HuH-7 (cell line): ENCODE measurements at regions not wholly inside any gene's neighbourhood (a gene's known extent, or its start where the extent isn't known, plus 50 kb on each side); places are given as distances from the start of the nearest gene placed in this dataset.

Experiments
- DNase-seq: peaks from one replicate; pipeline ENCODE4 v3.0.0; 2011; ENCODE audit warnings: low spot score

DNA sequence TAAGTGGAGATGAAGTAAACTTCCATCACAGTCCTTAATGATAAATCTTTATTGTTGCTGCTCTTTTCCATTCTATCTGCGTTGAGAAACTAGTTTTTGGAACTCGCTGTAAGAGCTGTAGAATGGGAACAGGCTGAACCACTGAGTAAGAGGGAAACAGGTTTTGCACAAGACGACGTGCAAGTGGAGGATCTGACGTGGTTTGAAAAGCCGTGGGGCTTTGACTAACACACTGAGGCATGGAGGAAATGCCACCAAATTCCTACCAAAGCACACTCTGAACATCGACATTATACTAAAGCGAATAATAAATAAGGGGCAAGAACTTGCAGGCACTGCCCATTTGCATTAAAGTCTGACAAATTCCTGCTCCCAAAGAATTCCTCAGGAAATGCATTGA, 160.6 kb downstream of the KLF6 start:
- no peak for DNase-seq

DNA sequence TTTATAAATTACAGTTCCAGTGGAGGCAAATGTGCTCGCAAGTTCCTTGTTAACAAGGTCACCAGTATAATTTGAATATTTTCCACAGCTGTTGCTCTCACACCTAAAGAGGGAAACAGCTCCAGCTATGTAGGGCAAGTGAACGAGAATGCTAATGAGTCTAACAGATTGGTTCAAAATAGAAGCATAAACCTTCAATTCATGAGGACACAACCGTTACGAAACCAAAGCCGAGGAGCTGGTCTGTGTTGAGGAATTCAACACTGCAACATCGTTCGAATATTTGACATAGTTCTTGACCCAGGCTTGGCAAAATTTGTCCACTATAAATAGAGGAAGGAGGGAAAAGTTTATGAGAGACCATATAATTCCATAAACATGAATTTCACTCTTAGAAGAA, 161.3 kb downstream of the KLF6 start:
- no peak for DNase-seq

DNA sequence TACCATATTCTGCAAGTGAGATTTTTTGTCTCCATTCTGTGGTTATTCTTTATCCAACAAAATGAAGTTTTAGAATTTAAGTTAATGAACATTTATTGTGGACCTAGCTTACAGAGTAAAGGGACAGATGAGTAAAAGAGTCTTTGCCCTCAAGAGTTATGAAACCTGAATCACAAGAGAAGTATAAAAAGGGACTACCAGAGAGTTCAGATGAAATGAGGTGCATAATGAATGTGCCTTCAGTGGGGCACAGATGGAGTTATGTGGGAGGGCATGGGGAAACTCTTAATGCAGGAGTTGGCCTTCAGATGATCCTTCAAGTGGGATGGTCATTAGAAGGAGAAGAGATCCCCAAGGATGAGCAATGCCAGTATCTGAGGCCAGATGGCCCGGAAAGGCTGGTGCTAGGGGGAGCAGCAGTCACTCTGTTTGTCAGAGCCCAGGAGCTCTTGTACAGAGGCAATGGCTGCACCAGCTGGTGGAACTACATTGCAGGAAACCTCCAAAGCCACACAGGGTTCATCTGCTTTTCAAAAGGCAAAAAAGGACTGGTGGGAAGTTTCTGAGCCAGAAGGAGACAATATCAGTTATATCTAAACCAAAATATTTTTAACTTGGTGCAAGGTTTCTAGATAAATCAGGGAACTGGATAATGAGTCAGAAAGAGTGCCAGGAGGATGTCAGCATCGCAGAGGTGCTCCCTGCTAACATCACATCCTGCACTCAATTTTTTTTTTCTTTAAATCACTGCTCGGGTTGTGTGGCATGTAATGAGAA, 162.0 kb downstream of the KLF6 start:
- no peak for DNase-seq

DNA sequence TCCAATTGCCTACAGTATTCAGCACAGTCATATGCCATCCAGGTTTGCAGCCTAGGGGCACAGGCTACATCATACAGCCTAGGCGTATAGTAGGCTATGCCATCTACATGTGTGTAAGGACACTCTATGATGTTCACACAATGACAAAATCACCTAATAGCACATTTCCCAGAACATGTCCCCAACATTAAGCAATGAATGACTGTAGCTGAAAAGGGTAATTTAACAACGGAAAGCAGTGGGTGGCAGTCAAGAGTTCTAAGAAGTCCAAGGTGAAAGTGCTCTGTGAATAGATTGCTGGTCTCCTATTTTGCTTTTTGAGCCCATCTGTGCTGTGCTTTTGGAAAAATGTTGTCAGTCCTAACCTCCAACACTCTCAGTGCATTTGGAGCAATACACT, 162.6 kb downstream of the KLF6 start:
- DNase-seq: no peak

DNA sequence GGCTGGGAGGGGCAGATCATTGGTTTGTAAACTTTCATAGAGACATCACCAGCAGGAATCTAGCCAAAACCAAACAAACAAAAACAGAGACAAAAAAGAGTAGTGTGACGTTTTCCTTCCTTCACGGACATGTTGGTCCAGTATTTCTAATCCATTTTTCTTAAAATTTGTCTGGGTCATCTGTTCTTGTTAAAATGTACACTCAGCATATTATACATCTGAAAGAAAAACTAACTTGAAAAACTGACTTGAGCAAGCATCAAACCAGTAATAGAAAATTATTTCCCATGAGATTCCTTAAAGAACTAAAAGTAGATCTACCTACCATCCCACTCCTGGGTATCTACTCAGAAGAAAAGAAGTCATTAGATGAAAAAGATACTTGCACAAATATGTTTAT, 164.2 kb downstream of the KLF6 start:
- no peak for DNase-seq

DNA sequence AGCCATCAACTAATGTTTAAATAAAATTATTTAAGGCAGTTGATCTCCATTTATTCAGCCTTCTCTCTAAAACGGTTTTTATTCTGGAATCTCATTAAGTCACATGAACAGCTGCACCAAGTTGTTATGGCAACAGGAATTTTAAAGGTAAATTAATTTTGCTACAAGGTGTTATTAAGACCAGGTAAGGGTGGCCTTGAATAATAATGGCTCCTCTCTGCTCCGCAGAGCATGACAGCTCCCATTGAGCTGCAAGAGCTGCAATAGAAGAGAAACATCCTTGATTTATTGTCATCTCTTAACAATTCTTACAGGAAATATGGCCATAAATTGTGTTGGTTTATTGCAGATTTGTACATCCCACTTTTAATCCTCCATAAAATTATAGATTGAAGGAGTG, 165.8 kb downstream of the KLF6 start:
- no peak for DNase-seq

DNA sequence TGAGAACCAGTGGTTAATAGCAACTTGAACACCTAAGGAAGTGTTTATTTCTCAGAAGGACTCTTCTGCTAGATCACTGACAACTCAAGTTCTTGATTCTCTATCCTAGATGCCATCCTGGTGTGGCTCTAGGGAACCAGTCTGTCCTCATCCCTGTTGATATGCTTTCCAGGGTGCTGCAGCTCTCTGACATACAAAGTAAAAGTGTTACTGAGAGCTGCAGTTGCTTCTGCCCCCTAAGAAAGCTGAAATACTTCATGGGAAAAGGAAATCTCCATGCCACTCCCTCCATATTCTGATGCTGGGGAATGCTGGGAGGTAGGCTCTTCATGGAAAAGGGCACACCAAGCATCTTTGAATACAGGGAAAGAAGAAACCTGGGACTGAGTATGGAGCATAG, 168.1 kb downstream of the KLF6 start:
- DNase-seq: no peak

DNA sequence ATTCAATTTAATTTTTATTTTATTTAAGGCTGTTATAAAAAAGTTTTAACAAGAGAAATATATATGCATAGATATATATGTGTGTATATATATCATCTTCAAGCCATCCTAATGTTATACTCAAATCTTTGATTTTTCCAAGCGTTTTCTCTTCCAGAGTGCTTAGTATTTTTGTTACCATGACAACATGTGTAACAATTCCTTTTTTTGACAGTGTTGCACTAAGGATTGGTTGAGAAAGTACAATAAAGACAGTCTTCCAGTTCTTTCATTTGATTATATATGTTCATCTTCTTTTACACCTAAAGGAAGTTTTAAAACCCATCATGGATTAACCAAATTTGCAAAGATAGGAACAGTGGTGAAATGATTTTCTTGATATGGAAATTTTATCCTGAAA, 171.7 kb downstream of the KLF6 start:
- no peak for DNase-seq

DNA sequence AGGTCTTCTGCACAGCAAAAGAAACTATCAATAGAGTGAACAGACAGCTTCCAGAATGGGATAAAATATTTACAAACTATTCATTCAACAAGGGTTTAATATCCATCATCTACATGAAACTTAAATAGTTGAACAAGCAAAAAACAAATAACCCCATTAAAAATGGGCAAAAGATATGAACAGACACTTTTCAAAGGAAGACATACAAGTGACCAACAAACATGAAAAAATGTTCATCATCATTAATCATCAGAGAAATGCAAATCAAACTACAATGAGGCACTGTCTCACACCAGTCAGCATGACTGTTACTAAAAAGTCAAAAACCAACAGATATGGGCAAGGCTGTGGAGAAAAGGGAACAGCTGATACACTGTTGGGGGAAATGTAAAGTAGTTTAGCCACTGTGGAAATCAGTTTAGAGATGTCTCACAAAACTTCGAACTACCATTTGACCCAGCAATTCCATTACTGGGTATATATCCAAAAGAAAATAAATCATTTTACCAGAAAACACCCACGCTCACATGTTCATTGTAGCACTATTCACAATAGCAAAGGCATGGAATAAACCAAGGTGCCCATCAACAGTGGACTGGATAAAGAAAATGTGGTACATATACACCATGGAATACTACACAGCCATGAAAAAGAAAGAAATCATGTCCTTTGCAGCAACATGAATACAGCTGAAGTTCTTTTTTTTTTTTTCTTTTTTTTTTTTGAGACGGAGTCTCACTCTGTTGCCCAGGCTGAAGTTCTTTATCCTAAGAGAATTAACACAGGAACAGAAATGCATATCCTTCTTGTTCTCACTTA, 172.6 kb downstream of the KLF6 start:
- DNase-seq: no peak

DNA sequence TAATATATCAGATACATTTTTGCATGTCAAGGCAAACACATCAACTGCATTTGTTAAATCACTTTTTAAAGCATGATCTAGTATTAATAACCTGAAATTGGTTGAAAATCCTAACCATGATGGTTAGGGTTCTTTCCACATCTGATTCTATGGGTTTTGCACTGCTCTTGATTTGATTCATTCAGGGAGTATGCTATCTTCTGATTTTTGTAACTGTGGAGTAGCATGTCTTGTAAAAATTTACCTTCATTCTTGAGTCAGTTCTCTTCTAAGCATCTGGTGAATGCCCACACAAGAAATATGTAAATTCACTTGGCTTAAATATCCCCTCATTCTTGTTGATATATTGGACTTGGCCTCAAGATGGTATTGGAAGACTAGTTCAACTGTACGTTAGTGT, 178.7 kb downstream of the KLF6 start:
- DNase-seq: no peak

DNA sequence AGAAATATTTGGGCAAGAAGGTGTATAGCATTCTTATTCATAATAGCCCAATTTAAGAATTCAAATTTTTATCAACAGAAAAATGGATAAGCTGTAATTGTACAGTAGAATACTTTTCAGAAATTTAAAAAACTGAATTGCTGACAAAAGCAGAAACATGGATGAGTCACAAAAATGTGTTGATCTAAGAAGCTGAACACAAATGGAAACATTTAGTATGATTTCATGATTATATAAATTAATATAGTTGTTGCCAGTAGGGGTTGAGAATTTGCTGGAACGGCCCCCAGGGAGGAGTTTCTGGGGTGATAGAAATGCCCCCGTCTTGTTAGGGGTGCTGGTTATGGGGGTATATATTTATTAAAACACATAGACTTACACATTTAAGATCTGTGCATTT, 179.1 kb downstream of the KLF6 start:
- no peak for DNase-seq

DNA sequence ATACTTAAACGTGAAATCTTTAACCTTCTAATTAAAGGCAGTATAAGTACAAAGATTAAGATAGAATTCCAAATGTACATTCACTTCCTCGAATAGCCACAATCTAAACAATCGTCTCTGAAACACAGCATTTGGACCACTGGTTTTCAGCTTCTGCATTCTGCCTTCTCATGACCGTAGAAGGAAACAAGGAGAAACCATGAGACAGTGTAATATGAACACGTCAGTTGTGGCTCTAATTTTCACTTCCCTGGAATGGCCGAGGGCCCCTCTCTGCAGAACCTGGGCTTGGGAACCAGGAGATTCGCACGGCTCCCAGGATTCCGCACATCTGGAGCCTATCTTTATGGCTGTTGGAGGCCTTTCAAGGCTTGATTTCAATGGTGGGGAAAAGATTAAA, 189.3 kb downstream of the KLF6 start:
- DNase-seq: no peak

DNA sequence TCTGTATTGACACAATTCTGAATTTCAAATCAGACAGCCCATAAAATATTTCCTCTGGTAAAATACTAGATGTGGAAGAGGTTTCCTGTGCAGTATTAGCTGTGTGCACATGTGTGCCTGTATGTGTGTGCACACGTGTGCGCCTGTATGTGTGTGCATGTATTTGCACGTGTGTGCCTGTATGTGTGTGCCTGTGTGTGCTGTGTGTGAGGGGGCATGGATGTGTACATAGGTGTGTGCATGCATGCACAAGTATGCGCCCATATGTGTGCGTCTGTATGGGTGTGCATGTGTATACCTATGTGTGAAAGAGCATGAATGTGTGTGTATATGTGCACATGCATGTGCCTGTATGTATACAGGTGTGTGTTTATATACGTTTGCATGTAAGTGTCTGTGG, 191.4 kb downstream of the KLF6 start:
- no peak for DNase-seq

DNA sequence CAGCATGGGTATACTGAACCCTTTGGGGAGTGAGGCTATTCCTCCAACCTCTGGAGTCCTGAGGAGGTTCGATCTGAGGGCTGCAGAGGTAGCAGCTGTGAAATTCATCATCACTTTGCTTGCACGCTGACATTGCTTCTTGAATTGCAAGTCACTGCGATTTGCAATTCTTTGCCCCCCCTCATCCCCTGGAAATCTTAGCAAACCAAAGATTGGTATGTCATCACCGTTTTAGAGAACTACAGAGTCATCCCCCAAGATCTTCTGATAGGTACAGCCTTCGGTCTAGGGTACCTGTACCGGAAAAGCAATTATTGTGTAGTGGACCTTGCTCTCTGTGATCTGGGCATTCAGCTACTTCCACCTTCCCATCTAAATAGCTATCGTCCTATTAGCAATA, 192.6 kb downstream of the KLF6 start:
- DNase-seq: no peak

DNA sequence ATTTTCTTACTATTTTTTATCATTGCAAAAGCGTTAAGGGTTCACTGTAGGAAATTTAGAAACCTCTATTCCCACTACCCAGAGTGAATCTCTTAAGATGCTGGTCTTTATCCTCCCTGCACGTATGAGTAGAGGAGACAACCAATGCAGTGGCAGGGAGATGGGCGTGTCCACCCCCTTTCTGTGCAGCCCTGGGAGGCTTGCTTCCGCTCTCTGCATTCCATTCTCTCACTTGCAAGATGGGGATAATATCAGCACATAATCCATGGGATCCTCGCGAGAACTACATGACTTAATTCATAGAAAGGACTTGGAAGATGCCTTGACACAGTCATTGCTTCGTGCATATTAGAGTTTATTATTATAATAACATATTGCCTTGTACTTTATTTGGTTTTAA, 196.2 kb downstream of the KLF6 start:
- no peak for DNase-seq

DNA sequence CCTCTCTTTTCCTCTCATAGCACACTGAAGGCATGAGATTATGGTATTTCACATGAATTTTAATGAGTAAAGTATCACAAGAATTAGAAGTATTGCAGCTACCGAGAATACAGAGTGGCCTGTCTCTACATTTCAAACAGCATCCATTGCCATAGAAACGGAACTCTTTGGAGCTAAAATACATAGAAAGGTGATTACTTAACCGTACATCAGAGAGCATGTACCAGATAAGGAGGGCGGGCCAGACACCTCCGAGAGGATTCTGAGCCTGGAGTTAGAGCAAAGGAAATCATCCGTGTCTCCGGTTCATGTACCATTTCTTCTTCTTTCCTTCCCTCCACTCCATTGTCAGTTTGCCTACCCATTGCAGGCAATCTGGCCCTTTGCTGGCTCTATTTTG, 196.7 kb downstream of the KLF6 start:
- DNase-seq: no peak

DNA sequence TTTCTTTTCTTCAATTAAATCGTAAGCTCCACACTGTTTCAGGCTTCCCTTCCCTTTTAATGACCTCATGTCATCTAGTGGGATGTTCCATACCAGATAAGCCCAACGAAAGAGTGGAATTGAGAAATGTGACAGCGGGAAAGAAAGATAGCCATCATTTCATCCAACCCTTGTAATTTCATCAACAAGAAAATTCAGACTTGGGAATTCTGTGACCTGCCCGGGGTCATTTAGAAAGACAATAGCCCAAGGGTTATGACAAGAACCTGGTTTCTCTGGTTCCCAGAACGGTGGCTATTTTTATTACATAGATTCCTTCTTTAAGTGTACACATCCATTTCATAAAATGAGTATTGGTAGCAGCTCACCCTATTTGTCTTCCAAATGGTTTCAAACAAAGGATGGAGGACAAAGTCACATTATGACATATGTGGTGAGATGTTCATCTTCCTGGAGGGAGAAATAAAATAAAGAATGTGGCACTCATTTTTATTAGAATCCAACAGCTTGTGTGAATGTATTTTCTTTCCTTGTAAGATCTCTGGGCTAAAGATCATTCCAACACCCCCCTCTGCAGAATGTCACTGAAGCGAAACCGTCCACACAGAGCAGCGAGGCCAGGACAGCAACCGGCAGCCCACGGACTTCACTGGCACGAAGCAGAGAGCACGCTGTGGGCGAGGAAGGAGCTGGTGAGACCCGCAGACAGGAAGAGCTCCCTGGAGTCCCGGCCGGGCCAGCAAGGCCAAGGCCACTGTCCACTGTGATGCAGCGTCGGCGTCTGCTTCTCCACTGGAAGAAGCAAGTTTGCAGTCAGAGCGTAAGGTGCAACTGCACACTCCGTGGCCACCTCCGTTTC, 199.9 kb downstream of the KLF6 start:
- no peak for DNase-seq

DNA sequence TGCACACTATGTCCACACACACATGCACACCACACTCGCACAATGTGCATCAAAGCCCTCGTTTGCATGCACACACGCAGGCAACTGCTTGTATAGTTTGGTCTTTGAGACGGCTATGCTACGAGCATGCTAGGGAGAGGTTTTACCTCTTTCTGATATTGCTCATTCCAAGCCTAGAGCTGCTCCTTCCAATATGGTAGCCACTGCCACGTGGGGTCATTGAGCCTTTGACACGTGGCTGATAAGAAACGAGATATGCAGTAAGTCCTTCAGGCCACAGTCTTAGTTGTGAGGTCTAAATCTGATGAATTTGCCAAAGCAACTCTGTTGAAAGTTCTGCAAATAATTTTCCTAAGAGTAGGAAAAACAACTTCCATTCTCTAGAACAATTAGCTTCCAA, 204.4 kb downstream of the KLF6 start:
- no peak for DNase-seq

DNA sequence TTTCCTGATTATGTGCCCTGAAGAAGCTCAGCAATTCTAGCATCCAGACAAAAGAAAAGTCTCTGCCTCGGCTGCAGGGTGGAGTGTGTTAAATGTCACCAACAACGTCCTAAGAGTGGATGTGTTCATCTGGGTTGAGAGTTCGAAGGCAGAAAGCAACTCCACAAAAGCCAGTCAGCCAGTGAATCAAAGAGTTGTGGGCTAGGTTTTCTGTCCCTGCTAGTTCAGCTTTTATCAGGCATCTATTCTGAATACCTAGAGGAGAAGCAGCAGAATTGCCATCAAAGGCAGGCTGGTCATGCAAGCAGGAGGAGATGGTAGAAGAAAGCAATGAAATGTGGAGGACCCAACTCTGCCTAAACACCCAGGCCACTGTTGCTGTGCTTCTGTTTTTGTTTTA, 205.2 kb downstream of the KLF6 start:
- DNase-seq: no peak

DNA sequence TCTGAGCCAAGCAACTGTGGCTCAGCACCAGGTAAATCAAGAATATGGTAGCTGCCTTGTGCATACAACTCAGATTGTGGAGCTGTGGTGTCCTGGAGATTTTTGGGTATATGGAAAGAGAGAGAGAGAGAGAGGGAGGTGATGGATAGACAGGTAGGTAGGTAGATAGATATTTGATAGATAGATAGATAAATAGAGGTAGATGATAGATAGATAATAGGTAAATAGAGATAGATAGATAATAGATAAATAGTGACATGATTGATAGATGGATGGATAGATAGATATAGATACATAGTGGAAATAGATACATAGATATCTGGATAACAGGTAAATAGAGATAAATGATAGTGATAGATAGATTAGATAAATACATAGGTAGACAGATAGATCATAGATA, 206.3 kb downstream of the KLF6 start:
- DNase-seq: no peak

DNA sequence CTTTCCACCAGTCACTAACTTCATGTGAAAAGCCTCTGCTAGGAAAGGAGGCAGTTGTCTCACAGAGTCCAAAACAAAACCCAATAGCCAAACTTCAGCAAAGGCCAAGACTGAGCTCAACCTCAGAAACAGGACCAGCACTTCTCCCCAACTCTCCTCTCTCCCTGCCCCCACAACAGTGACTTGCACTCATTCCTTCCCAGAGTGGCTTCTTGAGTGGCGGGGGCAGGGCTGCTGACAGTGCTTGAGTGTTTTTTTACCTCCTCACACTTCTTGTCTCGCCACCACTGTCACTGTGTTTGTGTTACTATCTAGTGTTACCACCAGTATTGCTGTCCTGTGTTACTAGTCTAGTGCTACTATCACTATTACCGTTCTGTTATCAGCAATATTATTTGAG, 206.8 kb downstream of the KLF6 start:
- DNase-seq: no peak

DNA sequence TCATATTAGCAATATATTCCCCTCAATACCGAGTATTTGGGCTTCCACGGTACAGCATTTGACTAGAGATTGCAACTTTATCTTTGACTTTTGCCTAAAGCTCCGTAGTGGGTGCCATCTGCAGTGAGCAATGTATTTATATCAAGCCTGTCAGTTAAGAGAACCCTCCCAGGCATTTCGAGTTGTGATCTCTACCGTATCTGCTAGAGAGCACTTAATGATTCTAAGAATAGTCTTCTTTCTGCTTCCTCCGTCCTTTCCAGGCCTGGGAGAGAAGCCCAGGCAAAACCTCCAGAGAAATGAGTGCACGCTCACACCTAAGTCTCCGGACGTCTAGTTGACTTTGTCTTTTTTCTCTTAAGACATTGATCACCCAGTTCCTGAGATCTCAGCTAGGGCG, 210.6 kb downstream of the KLF6 start:
- no peak for DNase-seq

DNA sequence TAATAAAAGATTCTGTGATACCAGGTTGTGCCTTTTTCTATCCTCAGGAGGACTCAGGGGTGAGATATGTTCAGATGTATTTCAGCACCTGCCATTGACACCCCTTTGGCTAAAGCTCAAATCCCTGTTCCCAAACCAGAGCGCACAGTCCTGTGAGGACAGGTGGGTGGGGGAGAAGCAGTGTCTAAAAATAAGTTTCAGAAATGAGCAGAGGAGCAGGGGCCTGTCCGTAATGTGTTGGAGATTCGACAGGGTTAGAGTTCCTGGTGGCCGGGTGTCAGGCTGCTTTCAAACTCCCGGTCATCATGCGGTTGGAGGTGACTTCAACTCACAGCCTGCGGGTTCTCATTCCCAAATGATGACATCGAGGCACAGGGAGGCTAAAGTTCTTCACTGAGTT, 211.5 kb downstream of the KLF6 start:
- no peak for DNase-seq
